GM23338 (cell line): ENCODE measurements at regions not wholly inside any gene's neighbourhood (a gene's known extent, or its start where the extent isn't known, plus 50 kb on each side); places are given as distances from the start of the nearest gene placed in this dataset.

Source experiments
- ATAC-seq: fragments of 200-7000 bp; cut with Tn5 transposase; 3 replicates; pipeline ENCODE4 v1.9.1; 2020
- DNase-seq: peaks from one replicate; pipeline ENCODE4 v3.0.0-alpha.2; 2015; ENCODE audit warnings: low spot score
- H2AFZ ChIP-seq: fragments of 200-600 bp; sonication (generic); 2 replicates; pipeline ENCODE4 v1.8.0; 2016; ENCODE audit warnings: antibody characterized with exemption, mild to moderate bottlenecking, moderate library complexity
- H3F3A ChIP-seq: fragments of 200-600 bp; sonication (generic); replicated peaks from 2 replicates; pipeline ENCODE4 v1.8.0; 2017; ENCODE audit warnings: antibody characterized with exemption, mixed run types, low read depth
- H3K27ac ChIP-seq: fragments of 200-600 bp; sonication (generic); 2 replicates; pipeline ENCODE4 v1.6.1; 2016; ENCODE audit warnings: low read depth
- H3K27me3 ChIP-seq: fragments of 200-600 bp; sonication (generic); 2 replicates; pipeline ENCODE4 v1.8.0; 2016; ENCODE audit warnings: mild to moderate bottlenecking, mixed run types, moderate library complexity; ENCODE audit not compliant: insufficient read depth
- H3K36me3 ChIP-seq: fragments of 200-600 bp; sonication (generic); 2 replicates; pipeline ENCODE4 v1.8.0; 2016; ENCODE audit warnings: mild to moderate bottlenecking; ENCODE audit not compliant: insufficient read depth
- H3K4me1 ChIP-seq: fragments of 200-600 bp; sonication (generic); 2 replicates; pipeline ENCODE4 v1.8.0; 2016; ENCODE audit warnings: mild to moderate bottlenecking, moderate library complexity; ENCODE audit not compliant: insufficient read depth
- H3K4me2 ChIP-seq: fragments of 200-600 bp; sonication (generic); 2 replicates; pipeline ENCODE4 v1.7.1; 2017; ENCODE audit warnings: mixed run types
- H3K4me3 ChIP-seq: fragments of 200-600 bp; sonication (generic); 2 replicates; pipeline ENCODE4 v1.6.1; 2016; ENCODE audit warnings: mixed run types
- H3K79me2 ChIP-seq: fragments of 200-600 bp; sonication (generic); replicated peaks from 2 replicates; pipeline ENCODE4 v1.8.0; 2017; ENCODE audit warnings: mild to moderate bottlenecking; ENCODE audit not compliant: insufficient read depth
- H3K9me2 ChIP-seq: fragments of 200-600 bp; sonication (generic); 2 replicates; pipeline ENCODE4 v1.8.0; 2017; ENCODE audit not compliant: insufficient read depth
- H4K20me1 ChIP-seq: fragments of 200-600 bp; sonication (generic); replicated peaks from 2 replicates; pipeline ENCODE4 v1.8.0; 2017; ENCODE audit warnings: mild to moderate bottlenecking; ENCODE audit not compliant: insufficient read depth
- H3K27ac Mint-ChIP-seq: 2 replicates; pipeline ENCODE4 v1.8.0; 2020; ENCODE audit warnings: inconsistent platforms, mild to moderate bottlenecking, moderate library complexity, mixed read lengths
- H3K27me3 Mint-ChIP-seq: 3 replicates; pipeline ENCODE4 v1.8.0; 2022; ENCODE audit warnings: low read depth, mild to moderate bottlenecking, moderate library complexity, mixed read lengths, inconsistent platforms; ENCODE audit not compliant: insufficient read depth, poor library complexity
- H3K36me3 Mint-ChIP-seq: 3 replicates; pipeline ENCODE4 v1.8.0; 2021; ENCODE audit warnings: low read depth, mild to moderate bottlenecking, inconsistent platforms, moderate library complexity, mixed read lengths
- H3K4me1 Mint-ChIP-seq: 3 replicates; pipeline ENCODE4 v1.8.0; 2020; ENCODE audit warnings: mild to moderate bottlenecking, inconsistent platforms, mixed read lengths
- H3K4me3 Mint-ChIP-seq: 3 replicates; pipeline ENCODE4 v1.8.0; 2021; ENCODE audit warnings: moderate library complexity, mild to moderate bottlenecking, inconsistent platforms, mixed read lengths
- H3K9me3 Mint-ChIP-seq: 3 replicates; pipeline ENCODE4 v1.8.0; 2020; ENCODE audit warnings: moderate library complexity, mild to moderate bottlenecking, inconsistent platforms, mixed read lengths
- CTCF ChIP-seq, 2 experiments: fragments of 200-600 bp in 1 of 2; sonication (generic) in 1 of 2; conservative IDR thresholded peaks; 2 replicates each; pipeline versions ENCODE4 v1.5.1 to v1.6.1; 2016 to 2017; ENCODE audit warnings: antibody characterized with exemption in 2 of 2, low read depth in 2 of 2, mild to moderate bottlenecking in 2 of 2, moderate library complexity in 1 of 2
- EZH2 ChIP-seq: fragments of 200-600 bp; sonication (generic); IDR thresholded peaks from one replicate; pipeline ENCODE4 v1.8.0; 2017; ENCODE audit warnings: antibody characterized with exemption, mild to moderate bottlenecking, low read depth; ENCODE audit not compliant: unreplicated experiment
- EZH2phosphoT487 ChIP-seq: fragments of 200-600 bp; sonication (generic); IDR thresholded peaks from one replicate; pipeline ENCODE4 v1.8.1; 2018; ENCODE audit warnings: antibody characterized with exemption; ENCODE audit not compliant: unreplicated experiment
- JUNB ChIP-seq: IDR thresholded peaks from one replicate; pipeline ENCODE4 v1.6.1; 2016; ENCODE audit warnings: antibody characterized with exemption; ENCODE audit not compliant: unreplicated experiment
- NANOG ChIP-seq: IDR thresholded peaks from 2 replicates; pipeline ENCODE4 v1.6.1; 2016; ENCODE audit warnings: antibody characterized with exemption, borderline replicate concordance
- POLR2AphosphoS5 ChIP-seq: IDR thresholded peaks from 2 replicates; pipeline ENCODE4 v1.6.1; 2016; ENCODE audit warnings: antibody characterized with exemption, low read depth
- ZNF331 ChIP-seq: fragments of 250-450 bp; sonication (Bioruptor Pico); IDR thresholded peaks from 2 replicates; pipeline ENCODE4 v1.5.0; 2020; ENCODE audit warnings: low read depth, mild to moderate bottlenecking, moderate library complexity
- TF ChIP-seq, protein P1 (sequence below): IDR thresholded peaks from 2 replicates; pipeline ENCODE4 v1.6.1; 2016; ENCODE audit warnings: antibody characterized with exemption
- TF ChIP-seq, protein P2 (sequence below): fragments of 250-450 bp; sonication (Bioruptor Pico); IDR thresholded peaks from 2 replicates; pipeline ENCODE4 v1.5.0; 2020; ENCODE audit warnings: mild to moderate bottlenecking, moderate library complexity

- no peak for TF ChIP-seq EZH2
- TF ChIP-seq JUNB, result no peak
- TF ChIP-seq, protein P1, sequence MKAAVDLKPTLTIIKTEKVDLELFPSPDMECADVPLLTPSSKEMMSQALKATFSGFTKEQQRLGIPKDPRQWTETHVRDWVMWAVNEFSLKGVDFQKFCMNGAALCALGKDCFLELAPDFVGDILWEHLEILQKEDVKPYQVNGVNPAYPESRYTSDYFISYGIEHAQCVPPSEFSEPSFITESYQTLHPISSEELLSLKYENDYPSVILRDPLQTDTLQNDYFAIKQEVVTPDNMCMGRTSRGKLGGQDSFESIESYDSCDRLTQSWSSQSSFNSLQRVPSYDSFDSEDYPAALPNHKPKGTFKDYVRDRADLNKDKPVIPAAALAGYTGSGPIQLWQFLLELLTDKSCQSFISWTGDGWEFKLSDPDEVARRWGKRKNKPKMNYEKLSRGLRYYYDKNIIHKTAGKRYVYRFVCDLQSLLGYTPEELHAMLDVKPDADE, result no peak
Observed at GRCh38 chr3:7977245-7978086, 524.2 kb upstream of the LMCD1 start (continued).

- Histone ChIP-seq H4K20me1 (no peaks in the 10 kb centered on the region), H3F3A (no peaks in the 10 kb centered on the region), H3K4me1 (no peaks in the 10 kb centered on the region), H3K79me2 (no peaks in the 10 kb centered on the region), H3K9me2 (peaks cover 5% of the 10 kb centered on the region; the same call in 1 of the 2 replicates), H3K36me3 (no peaks in the 10 kb centered on the region), H2AFZ (no peak overlapping the region), H3K4me2 (no peak overlapping the region), H3K27ac (no peak overlapping the region), H3K27me3 (no peaks in the 10 kb centered on the region), H3K4me3 (no peak overlapping the region)
- ATAC-seq (peak; percentile 34; the same call in 2 of the 3 replicates), DNase-seq (no peak)
- H3K4me3 Mint-ChIP-seq, result no peak overlapping the region
- H3K27ac Mint-ChIP-seq, result no peak overlapping the region
- peaks cover 5% of the 10 kb centered on the region for H3K4me1 Mint-ChIP-seq
- TF ChIP-seq, protein P1, result no peak
- TF ChIP-seq JUNB (no peak), NANOG (no peak), POLR2AphosphoS5 (no peak), ZNF331 (CRISPR knock-in tag) (no peak), CTCF (conservative IDR thresholded peaks at IDR 0.05; ENCODE audit: low read depth in 2 of 2) (no peak), EZH2phosphoT487 (no peak)
- TF ChIP-seq, protein P2, sequence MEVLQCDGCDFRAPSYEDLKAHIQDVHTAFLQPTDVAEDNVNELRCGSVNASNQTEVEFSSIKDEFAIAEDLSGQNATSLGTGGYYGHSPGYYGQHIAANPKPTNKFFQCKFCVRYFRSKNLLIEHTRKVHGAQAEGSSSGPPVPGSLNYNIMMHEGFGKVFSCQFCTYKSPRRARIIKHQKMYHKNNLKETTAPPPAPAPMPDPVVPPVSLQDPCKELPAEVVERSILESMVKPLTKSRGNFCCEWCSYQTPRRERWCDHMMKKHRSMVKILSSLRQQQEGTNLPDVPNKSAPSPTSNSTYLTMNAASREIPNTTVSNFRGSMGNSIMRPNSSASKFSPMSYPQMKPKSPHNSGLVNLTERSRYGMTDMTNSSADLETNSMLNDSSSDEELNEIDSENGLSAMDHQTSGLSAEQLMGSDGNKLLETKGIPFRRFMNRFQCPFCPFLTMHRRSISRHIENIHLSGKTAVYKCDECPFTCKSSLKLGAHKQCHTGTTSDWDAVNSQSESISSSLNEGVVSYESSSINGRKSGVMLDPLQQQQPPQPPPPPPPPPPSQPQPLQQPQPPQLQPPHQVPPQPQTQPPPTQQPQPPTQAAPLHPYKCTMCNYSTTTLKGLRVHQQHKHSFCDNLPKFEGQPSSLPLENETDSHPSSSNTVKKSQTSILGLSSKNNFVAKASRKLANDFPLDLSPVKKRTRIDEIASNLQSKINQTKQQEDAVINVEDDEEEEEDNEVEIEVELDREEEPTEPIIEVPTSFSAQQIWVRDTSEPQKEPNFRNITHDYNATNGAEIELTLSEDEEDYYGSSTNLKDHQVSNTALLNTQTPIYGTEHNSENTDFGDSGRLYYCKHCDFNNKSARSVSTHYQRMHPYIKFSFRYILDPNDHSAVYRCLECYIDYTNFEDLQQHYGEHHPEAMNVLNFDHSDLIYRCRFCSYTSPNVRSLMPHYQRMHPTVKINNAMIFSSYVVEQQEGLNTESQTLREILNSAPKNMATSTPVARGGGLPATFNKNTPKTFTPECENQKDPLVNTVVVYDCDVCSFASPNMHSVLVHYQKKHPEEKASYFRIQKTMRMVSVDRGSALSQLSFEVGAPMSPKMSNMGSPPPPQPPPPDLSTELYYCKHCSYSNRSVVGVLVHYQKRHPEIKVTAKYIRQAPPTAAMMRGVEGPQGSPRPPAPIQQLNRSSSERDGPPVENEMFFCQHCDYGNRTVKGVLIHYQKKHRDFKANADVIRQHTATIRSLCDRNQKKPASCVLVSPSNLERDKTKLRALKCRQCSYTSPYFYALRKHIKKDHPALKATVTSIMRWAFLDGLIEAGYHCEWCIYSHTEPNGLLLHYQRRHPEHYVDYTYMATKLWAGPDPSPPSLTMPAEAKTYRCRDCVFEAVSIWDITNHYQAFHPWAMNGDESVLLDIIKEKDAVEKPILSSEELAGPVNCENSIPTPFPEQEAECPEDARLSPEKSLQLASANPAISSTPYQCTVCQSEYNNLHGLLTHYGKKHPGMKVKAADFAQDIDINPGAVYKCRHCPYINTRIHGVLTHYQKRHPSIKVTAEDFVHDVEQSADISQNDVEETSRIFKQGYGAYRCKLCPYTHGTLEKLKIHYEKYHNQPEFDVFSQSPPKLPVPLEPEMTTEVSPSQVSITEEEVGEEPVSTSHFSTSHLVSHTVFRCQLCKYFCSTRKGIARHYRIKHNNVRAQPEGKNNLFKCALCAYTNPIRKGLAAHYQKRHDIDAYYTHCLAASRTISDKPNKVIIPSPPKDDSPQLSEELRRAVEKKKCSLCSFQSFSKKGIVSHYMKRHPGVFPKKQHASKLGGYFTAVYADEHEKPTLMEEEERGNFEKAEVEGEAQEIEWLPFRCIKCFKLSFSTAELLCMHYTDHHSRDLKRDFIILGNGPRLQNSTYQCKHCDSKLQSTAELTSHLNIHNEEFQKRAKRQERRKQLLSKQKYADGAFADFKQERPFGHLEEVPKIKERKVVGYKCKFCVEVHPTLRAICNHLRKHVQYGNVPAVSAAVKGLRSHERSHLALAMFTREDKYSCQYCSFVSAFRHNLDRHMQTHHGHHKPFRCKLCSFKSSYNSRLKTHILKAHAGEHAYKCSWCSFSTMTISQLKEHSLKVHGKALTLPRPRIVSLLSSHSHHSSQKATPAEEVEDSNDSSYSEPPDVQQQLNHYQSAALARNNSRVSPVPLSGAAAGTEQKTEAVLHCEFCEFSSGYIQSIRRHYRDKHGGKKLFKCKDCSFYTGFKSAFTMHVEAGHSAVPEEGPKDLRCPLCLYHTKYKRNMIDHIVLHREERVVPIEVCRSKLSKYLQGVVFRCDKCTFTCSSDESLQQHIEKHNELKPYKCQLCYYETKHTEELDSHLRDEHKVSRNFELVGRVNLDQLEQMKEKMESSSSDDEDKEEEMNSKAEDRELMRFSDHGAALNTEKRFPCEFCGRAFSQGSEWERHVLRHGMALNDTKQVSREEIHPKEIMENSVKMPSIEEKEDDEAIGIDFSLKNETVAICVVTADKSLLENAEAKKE (CRISPR knock-in tag), result no peak
- H3K9me3 Mint-ChIP-seq, result no peaks in the 10 kb centered on the region; the same call in 2 of the 3 replicates
- peaks cover 5% of the 10 kb centered on the region for H3K27me3 Mint-ChIP-seq
- no peaks in the 10 kb centered on the region for H3K36me3 Mint-ChIP-seq
Observed at GRCh38 chr3:7978087-7978422, 523.6 kb upstream of the LMCD1 start.
